Tongue (tissue), 1 donor: ENCODE measurements at regions not wholly inside any gene's neighbourhood (a gene's known extent, or its start where the extent isn't known, plus 50 kb on each side); places are given as distances from the start of the nearest gene placed in this dataset.

Experiments
- DNase-seq: peaks from one replicate; pipeline ENCODE4 v3.0.0-alpha.2; 2015

DNA sequence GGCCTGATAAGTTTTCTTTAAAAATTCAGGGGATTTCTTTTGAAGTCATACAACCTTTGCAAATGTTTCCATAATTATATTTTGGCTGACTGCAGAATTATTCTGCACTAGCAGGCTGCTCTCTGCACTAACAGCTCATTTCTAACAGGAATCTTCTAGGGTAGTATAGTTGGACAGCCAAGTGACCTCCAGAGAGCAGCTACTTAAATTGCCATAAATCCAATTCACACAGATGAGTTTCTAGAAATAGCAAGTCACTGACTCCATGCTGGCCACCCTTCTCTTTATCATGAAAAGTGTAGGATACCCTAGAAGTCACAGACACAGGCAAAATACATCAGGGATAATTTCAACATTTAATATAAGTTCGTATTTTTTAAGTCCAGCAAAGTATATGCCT is 110.9 kb upstream of the TARS1 start:
- DNase-seq: no peak

DNA sequence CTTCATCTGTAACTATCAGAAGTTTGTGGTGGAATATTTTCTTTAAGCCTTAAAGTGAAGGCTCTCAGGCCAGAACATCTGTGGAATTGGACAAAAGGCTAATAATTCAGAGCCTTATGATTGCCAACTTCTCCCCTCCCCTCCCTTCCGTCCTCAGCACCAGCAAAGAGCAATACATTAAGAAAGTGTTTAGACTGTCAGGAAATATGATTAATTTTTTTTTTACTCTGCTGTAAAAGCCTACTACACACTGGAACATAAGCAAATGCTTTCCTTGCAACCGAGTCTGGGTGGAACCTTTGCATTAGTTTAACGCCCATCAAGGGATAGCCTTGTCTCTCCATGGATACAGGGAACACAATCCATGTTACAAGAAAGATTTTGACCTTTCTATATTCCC is 110.3 kb upstream of the TARS1 start:
- DNase-seq: peak; percentile 47

DNA sequence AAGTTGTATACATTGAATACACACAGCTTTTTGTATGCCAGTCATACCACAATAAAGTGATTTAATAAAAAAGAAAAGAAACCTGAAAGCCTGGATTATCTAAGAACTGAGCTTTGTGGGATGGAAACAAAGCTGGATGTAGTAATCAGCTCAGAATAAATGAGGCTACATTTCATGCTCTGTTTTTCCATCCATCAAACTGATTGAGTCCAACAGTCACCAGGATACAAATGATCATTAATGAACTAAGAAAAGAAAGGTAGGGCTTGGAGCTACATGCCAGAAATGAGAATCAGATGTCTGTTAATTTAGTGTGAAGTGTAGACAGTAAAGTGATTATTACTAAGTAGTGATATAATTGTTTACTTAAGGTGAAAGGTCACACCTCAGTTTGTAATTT is 109.8 kb upstream of the TARS1 start:
- DNase-seq: no peak

DNA sequence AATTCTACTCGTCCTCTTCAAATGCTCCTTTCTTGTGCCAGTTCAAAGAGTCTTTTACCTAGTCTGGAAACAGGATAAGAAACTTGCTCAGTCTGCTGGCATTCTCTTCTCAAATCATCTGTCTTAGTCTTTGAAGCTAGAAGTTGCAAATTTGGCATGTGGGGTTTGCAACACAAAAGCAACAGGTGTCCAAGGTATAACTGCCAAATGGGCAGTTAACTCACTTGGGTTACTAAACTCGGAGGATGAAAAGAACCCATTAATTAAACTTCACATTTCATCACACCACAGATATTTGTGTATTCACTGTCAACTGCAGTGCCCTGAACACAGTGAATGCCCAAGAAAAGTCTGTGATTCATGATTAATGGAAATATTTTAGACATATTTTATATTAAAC is 108.0 kb upstream of the TARS1 start:
- DNase-seq: no peak

DNA sequence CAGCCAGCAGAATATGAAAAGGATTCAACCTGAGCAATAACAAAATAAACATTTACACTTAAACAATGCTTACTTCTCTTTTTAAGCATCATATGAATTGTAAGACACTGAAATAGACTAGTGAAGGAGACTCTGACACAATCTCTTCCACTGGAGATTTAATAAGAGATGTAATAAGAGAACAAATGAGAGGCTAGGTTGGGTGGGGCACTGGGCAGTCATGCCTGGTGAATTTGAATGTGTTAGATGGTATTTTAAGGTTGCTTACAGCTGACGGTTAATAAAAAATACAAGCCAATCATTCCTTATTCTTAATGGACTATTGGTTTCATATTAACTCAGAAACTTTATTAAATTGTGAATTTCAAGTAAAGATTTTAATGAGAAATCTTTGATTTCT is 105.9 kb upstream of the TARS1 start:
- no peak for DNase-seq

DNA sequence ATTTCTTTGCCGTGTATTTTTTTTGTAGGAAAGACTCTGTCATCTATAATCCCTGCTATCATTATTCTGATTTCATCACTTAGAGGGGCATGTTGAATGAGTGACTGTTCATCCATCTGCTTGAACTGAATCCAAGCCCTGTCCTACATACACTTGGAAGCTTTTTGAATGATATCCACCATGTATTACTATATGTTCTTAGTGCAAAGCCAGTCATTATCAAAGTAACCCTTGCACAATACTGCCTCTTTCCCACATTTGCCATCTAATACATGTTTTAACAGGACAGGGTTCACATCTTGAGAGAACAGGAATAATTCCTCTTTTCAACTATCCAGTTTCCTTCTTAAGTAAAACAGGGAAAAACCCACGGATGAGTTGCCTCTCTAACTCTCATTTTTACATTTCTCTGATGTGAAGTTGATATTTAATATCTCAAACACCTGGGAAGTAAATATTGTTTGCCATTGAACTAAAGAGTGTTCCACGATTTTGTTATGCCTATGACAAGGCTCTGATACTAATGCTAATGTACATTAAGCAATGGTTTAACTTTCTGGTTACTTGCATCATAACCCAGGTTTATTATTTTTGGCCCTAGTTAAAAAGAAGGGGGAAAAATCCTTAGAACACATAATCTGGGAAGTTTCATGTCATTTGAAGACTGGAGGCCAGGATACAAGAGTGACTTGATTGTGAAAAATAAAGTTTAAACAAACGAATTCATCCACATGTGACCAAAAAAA is 103.7 kb upstream of the TARS1 start:
- no peak for DNase-seq

DNA sequence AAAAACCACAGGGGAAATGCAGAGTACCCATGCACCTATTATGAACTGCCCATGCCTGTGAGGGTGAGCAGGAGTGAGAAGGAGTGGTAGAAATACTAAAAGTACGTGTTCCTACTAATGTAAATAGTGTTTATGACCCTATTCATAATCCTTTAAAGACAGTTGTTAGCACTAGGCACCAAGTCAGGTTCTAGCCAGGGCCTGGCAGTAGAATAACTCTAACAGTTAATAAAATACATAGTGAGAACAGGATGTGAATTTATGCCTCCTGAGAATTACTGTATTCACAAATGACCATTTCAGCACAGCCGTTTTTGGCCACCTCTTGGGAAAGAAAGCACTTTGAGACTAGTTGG is 103.2 kb upstream of the TARS1 start:
- DNase-seq: no peak

DNA sequence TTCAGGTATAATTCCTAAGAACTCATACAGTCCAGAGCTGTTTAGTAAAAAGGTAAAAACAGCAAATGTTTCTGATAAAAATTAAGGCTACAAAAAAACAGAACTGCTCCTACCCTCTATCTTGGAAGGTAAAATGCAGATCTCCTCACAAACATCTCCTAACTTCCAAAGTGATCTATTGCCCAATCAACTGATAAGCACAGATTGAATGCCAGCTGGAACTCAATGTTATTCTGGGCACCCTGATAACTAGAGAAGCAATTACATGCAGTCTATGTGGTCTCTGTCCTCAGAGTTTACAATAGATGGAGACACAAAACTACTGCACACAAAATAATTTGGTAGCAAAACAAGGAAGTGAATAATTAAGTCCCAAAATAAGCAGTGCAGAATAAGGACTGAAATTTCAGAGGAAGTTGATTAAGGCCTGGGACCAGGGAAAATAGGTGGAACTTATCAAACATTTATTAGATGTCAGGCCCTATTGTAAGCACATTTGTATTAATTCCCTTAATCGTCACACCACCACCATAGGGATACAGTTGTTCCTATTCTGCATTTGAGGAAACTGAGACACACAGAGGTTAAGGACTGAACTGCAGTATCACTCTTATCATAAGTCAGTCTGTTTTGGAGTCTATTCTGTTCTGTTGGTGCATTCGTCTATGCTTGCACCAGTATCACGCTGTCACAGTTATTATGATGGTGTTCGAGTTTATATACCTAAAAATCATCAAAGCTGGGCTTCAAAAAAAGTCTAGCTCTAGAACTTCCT is 102.2 kb upstream of the TARS1 start:
- no peak for DNase-seq

DNA sequence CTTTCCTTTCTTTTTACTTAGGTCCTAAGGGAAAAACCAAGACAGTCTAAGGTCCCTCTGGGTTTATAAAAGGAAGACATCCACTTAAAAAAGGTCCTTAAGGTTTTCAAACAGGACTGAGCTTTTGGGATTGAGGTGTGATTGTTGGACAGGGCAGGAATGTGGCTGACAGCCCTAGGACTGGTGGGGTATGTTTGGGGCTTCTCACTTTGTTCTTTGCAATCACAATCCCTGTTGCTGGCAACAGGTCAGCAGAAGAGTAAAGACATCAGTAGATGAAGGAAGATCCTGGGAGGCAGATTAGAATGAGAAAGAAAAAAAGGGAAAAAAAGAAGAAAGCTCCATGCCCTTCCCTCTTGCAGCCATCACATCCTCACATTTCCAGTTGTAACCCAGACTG is 101.4 kb upstream of the TARS1 start:
- DNase-seq: no peak

DNA sequence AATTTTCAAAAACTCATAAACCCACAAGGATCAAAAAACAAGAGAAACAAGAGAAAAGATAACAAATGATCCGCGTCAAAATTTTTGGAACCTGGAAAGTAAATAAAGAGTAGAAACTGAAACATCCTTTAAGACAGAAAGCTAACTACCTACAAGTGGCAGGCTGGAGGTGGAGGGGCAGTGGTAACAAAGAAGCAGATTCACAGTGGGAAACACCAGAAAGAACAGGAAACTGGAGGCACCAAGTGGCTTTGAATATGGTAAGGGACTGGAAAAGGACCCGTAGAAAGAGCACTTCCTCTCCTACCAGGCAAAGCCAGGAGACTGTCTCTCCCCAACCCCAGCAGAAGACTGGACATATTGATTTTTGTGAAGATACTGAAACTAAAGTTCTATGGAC is 100.6 kb upstream of the TARS1 start:
- no peak for DNase-seq

DNA sequence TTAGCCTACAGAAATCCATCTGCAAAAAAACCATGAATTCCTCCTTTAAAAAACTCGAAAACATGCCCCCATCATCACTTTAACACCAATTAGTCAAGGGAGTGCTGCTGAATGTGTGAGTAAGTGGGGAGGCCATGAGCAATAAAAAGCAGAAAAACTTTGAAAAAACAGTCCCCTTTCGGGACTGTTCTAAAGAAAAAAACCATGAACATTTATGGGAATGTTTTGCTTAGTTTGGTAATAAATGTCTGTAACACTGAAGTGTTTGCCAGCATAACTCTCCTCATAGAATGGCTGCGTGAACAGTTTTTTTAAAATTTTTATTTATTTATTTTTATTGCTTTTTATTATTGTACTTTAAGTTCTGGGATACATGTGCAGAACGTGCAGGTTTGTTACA is 99.4 kb upstream of the TARS1 start:
- DNase-seq: no peak

DNA sequence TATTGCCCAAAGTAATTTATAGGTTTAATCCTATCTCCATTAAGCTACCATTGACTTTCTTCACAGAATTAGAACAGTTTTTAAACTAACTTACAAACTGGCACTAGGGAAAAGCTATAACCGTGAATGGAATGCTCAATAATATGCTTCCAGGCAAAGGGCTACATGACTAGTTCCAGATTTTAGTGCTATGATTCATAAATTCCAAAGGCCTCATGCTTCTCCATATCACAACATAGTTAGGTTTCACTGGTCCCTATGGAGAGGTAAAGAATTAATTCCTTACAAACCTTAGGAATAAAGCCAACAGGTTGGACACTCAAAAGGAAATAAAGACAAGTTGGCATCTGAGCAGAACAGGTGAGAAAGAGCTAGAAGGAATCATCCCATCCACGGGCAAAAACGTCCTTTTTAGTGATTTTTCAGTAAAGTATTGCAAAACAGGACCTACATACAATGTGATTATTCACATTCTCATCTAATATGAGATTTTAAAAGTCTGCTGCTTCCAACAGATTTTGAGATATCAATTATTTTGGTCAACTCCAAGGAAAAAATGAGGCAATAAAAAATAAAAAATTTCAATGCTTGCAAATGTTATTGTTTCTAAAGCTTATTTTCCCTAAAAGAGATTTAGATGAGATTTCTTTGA is 97.0 kb upstream of the TARS1 start:
- DNase-seq: no peak

DNA sequence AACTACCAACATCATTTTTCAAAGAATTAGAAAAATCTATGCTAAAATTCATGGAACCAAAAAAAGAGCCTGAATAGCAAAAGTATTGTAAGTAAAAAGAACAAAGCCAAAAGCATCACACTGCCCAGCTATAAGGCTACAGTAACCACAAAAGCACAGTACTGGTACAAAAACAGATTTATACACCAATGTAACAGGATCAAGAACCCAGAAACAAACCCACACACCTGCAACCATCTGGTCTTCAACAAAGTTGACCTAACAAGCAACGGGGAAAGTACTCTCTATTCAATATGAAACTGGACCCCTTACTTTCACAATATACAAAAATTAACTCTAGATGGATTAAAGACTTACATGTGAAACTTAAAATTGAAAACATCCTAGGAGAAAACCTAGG is 94.2 kb upstream of the TARS1 start:
- no peak for DNase-seq

DNA sequence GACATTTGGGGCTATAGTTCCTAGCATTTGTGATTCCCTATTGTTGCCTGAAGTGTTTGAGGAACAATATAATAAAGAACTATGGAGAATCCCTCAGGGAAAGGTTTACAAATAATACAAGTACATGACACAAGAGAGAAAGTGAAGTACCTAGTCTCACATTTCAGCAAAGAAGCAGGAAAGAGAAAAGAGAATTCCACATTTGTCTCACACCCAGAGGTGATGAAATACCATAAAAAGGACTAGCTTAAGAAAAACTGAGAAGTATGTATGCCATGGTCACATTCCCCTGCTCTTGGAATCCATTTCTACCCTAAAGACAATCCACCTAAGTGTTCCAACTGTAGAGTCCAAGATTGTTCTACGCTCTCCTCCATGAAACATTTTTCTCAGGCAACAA is 79.0 kb upstream of the TARS1 start:
- DNase-seq: no peak

DNA sequence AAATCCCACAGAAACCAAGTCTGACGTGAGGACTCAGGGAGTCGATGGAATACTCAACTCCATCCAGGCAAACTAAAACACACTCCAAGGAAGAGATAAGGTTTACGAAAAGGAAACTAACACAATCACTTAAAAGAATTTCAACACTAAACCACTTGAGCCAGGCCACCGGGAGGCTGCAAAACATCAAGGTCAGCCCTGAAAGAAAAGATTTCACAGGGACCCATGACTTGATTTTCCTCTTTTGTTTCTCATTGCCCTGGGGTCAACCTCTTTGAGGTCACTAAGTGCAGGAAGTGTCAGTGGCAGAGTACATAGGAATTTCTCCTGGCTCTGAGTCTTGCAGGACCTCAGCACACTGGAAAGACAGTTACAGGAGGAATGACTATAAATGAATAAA is 77.8 kb upstream of the TARS1 start:
- no peak for DNase-seq

DNA sequence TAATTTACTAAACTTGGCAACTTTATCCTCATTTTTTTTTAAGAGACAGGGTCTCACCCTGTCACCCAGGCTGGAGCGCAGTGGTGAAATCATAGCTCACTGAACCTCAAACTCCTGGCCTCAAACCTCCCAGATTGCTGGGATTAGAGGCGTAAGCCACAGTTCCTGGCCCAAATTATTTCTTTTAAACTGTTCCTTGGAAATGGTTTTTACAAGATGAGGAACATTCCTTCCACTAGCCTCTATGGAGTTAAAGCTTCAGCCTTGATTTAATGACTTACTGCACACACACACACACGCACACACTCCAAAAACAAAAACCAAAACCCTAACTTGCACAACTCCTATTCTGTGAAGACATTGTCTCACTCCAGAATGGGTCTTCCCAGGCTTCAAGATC is 77.2 kb upstream of the TARS1 start:
- DNase-seq: no peak

DNA sequence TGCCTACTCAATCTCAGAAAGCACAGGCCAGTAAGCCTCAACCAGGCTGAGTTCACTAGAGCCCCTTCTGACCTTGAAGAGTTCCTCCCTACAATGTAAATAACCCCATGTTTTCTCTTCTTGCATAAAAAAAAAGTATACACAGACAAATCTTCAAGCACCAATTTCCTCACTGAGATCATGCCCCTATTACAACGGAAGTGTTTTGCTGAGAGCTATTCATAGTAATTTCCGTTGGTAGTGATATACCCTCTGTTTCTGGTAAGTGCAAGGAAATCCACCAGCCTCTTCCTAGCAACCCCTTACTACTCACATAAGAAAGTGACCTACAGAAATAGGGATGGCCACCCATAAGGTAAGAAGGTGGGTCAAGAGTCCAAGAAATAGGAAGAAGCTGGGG is 76.4 kb upstream of the TARS1 start:
- no peak for DNase-seq

DNA sequence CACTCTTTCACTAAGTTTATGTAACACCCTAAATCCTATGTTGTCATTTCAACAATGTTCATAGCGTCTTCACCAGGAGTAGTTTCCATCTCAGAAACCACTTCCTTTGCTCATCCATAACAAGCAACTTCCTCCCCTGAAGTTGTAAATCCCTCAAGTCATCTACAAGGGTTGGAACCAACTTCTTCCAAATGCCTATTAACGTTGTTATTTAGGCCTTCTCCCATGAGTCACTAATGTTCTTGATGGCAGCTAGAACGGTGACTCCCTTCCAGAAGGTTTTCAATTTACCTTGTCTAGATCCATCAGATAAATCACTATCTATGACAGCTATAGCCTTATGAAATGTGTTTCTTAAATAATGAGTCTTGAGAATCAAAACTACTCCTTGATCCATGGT is 73.3 kb upstream of the TARS1 start:
- DNase-seq: no peak

DNA sequence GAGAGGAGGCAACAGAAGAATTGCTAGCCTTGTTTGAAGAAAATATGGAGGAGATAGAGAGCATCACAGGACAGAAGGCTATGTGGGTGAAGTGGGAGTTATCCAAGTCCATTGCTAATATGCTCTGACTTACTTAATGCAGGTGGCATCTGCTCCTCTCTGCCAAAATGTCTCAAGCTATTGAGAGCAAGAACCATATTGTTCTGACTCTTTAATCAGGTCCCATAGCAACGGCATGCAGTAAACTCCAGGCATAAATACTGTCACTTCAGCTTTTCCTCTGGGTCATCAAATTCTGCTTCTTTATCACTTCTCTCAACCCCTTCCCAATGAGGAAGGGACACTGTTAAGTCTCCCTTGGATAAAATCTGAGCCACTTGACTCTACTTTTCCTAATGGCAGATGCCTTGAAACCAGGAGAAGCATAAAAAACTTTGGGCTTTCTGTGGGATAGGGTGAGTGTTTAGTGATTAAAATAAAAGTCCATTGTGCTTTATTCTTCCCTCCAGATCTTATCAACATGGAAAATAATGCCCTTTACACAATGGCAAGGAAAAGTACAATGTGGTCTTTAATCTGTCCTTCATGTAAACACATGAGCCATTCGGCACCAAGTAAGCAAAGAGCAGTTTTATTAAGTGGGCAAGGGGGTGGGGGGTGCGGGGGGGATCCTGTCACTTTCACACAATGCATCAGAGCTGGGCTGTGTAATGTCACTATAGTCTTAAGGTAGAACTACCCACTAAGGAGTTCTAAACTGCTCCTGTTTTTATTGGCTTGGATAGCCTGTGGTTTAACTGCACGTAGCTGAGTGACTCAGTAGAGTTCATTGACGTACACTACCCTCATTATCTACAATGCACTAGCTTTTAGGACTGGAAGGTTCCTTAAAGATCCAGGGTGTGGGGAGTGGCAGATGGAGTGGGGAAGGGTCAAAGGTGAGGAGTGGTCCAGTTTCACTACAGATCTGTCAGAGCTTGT is 71.0 kb upstream of the TARS1 start:
- DNase-seq: no peak

DNA sequence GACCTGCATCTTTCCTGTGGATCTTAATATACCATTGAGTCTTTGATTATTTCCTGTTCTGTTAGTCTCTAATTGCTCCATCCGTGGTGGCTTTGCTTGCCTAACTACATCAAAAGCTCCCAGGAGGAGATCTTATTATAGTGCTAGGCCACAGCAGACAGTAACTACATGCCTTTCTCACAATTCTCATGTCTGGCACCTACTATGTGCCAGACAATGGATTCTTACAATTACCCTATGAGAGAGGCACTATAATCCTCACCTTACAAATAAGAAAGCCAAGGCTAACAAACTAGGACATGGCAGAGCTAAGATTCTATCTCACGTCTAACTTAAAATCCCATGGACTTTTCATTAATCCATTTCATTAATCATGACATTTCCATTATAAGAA is 70.3 kb upstream of the TARS1 start:
- DNase-seq: no peak

DNA sequence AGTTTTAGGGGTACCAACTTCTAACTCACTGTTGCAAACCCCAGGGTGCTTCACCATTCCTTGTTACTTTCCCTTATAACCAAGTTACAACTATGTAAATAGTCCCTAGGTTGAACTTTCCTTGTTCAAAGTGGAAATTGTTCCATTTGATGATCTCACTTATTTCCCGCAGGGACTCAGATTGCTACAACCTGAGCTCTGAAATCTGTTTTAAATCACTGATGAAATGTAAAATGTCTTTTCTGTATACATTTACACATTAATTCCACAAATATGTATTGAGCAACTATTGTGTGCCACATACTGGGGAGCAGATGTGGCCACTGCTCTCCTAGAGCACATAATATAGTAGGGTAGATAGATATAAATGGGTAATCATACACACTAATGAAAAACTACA is 69.1 kb upstream of the TARS1 start:
- peak; percentile 47 for DNase-seq

DNA sequence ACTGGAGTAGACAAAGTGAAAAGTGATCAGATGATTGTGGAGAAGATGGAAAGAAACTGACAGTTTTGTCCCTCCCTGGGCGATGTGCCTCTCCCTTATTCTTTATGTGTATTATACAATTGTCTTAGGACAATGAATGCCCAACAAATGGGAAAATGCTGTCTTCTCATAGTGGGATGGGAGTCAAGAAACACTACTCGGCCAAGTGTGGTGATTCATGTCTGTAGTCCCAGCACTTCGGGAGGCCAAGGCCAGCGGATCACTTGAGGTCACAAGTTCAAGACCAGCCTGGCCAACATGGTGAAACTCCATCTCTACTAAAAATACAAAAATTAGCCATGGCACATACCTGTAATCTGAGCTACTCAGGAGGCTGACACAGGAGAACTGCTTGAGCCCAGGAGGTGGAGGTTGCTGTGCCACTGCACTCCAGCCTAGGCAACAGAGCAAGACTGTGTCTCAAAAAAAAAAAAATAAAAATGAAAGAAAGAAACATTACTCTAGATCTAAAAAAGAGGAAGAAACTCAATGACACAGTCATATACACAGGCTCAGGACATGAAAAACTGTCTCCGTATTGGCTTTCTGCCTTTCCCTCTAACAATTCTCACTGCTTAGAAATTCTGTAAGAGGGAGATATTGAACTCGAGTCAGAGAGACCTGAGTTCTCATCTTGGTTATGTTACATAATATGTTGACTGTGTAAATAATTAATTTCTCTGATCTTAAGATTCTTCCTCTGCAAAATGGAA is 67.9 kb upstream of the TARS1 start:
- no peak for DNase-seq
